Loucy (cell line): ENCODE measurements at regions not wholly inside any gene's neighbourhood (a gene's known extent, or its start where the extent isn't known, plus 50 kb on each side); places are given as distances from the start of the nearest gene placed in this dataset.

Experiments
- EZH2phosphoT487 ChIP-seq: fragments of 200-600 bp; IDR thresholded peaks from 2 replicates; pipeline ENCODE4 v1.6.1; 2018; ENCODE audit warnings: antibody characterized with exemption, mild to moderate bottlenecking, moderate library complexity, borderline replicate concordance
- TF ChIP-seq, protein P1 (sequence below): fragments of 200-600 bp; sonication (generic); conservative IDR thresholded peaks from 2 replicates; pipeline ENCODE4 v1.5.1; 2014; ENCODE audit warnings: mild to moderate bottlenecking, antibody characterized with exemption, low read length

DNA sequence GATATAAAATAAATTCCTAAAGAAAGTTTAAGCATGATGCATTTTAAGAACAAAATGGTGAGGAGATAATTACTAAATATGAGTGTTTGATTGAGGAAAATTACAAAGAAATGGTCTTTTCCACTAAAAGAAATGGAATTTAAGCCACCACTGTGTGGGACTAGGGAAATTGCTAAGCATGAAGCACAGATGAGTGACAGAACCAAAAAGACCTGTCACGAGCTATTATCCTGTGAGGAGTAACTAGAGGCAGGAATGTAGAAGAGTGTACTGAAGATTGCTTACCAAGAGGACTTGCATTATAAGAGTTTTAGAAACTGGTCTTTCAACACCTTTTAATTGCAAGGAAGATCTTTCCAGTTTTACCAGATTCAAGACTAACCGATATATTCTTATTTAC, 193.6 kb upstream of the PRR16 start:
- TF ChIP-seq, protein P1, sequence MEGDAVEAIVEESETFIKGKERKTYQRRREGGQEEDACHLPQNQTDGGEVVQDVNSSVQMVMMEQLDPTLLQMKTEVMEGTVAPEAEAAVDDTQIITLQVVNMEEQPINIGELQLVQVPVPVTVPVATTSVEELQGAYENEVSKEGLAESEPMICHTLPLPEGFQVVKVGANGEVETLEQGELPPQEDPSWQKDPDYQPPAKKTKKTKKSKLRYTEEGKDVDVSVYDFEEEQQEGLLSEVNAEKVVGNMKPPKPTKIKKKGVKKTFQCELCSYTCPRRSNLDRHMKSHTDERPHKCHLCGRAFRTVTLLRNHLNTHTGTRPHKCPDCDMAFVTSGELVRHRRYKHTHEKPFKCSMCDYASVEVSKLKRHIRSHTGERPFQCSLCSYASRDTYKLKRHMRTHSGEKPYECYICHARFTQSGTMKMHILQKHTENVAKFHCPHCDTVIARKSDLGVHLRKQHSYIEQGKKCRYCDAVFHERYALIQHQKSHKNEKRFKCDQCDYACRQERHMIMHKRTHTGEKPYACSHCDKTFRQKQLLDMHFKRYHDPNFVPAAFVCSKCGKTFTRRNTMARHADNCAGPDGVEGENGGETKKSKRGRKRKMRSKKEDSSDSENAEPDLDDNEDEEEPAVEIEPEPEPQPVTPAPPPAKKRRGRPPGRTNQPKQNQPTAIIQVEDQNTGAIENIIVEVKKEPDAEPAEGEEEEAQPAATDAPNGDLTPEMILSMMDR = no peak
- no peak for TF ChIP-seq EZH2phosphoT487
